Stimulated activated CD8-positive, alpha-beta memory T cell treated with anti-CD3 and anti-CD28 coated beads, Interleukin-2, amount 100 ng/mL, for 1 hour (primary cell): ENCODE measurements at regions not wholly inside any gene's neighbourhood (a gene's known extent, or its start where the extent isn't known, plus 50 kb on each side); places are given as distances from the start of the nearest gene placed in this dataset.
"Not testable (repeated sequence)": the region's sequence is repeated elsewhere in the genome, so short reads cannot be mapped to it uniquely, and the experiment has no call there.

Experiments used
- DNase-seq, 2 donors: peaks; one replicate each; pipeline ENCODE4 v3.0.0-alpha.2; 2020; ENCODE audit warnings: low read depth in 2 of 2

DNA sequence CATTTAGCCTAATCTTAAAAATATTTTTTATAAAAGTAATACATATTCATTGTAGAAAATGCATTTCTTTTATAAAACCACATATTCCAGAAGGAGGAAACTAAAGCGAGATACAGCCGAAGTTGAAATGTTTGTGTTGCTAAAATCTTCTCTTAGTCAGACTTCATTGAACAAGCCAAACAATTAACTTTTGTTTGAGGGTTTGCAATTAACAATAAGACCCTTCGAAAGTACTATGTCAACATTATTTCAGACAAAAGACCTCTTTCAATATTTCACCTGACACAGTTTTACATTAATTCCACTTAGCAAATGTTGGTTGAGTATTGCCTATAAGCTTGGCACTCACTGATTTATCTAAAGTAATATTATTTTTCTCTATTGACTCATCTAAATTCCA is 354.0 kb upstream of the ADAMTS5 start:
- no peak for DNase-seq

DNA sequence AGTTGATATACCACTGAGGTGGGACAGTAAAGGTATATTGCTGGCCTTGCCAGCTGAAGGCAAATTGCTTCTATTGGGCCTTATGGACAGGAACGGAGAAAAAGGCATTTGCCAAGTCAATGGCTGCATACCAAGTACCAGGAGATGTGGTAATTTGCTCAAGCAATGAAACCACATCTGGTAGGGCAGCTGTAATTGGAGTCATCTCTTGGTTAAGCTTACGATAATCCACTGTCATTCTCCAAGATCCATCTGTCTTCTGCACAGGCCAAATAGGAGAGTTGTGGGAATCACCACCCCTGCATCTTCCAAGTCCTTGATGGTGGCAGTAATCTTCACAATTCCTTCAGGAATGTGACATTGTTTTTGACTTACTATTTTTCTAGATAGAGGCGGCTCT is 350.7 kb upstream of the ADAMTS5 start:
- not testable (repeated sequence) for DNase-seq

DNA sequence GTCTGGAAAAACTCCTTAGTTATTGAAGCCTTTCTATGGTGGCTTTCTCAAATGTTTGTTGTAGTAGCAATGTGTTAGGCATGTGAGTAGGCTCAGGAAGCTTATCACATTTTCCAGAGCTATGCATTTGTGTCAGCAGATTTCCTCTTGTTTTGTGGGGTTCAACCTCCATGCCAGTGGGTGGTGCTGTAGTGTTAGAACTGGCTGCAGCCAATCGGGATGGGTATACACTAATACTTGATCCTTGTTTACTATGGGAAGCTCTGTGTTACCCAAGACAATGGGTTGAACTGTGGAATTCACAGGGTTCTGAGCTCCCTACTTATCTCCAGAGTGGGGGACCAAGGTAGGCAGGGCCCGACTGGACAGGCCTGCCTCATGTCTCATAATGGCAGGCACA is 348.5 kb upstream of the ADAMTS5 start:
- no peak for DNase-seq

DNA sequence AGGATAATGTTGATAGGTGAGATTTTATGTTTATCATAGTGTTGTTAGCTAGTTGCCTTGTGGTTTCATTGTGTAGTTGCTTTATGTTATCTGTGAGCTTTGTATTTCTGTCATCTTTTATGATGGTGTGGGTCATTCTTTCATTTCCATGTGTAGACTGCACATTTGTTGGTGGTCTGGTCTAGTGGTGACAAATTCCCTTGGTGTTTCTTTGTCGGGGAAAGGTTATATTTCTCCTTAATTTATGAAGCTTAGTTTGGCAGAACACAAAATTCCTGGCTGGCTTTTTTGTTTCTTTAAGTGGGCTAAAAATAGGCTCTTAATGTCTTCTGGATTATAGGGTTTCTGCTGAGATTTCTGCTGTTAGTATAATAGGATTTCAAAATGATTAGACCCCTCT is 347.2 kb upstream of the ADAMTS5 start:
- no peak for DNase-seq

DNA sequence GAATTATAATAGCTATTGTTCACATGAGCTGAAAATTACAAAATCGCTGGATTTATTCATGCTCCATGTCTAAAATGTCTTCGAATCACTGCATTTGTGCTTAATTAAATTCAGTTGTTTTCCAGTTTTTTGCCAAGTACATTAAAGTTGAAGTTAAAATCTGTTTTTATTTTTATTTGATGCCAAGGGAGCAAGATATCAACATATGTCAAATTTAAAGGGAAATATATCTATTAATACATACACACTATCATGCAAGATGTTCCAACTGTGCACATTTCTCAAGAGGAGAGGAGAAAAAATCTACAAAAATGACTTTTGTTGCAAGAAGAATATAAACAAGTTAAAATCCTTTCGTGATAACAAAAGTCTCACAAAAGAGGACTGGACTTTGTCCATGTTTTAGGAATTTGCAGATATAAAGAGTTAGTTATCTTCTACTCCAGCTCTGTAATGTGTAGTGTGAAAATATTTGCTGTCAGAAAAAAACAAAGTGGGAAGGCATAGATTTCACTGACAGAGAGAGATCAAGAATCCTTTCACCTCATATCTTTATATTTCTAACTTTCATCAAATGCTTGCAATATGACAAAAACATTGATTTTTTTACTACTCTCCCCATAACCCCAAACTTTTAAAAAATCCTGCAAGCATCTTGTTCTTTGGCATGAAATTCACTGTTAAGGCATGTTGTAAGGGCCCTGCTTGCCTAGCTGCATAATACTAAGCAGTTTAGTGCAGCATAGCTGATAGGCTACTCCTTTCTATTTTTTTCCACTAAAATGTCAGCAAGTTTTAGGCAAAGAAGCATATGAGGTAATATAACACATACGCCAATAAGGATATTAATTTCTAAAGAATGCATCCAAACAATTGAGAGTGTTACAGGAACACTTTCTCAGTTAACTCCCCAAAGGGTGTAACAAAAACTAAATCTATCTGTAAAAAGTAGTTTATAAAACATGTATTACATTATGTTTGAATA is 340.2 kb upstream of the ADAMTS5 start:
- DNase-seq = no peak

DNA sequence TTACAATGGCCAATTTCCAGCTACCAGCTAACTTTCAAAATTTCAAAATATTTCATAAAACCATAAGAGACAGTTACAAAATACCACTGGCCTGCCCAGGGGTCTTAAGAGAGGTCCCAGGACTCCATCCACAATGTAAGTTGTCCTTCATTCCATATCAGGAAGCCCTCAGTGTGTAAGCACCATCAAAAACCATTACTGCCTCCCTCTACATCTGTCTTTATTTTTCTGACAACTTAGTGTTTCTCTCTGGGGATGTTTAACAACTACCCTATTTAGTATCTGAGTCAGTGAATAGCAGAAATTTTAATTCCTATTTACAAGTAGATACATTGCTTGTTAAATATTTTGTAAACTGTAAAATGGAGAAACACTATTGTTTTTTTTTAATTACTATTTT is 339.3 kb upstream of the ADAMTS5 start:
- no peak for DNase-seq

DNA sequence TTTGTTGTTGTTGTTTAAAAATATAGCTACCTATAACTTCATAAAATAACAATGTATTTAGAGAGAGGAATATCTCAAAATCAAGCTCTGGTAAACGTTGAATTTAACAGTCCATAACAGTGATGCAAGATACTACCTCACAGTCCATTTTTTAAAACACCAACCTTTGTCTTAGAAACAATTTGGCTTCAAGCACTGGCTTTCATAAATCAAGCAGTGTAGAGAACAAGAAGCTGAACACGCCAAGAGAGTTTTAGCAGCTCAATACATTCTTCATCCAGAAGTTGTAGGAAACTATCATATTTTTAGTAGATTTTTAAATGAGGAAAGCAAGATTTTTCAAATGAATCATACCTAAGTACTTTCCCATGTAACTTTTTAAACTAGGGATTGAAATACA is 334.3 kb upstream of the ADAMTS5 start:
- DNase-seq = no peak

DNA sequence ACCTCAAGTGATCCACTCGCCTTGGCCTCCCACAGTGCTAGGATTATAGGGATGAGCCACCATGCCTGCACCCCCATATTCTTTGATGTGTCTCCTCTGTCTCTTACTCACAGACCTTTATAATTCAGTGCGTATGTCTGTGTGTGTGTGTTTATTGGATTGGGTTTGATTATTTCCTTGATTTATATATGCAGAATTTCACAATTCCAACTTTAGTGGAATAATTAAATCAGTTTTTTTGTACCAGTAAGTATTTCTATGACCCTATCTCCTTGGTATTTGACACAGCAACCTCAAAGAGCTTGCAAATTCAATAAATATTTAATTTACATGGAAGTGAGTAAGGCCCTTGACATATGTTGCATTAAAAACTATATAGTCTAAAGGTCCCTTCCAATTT is 333.9 kb upstream of the ADAMTS5 start:
- no peak for DNase-seq

DNA sequence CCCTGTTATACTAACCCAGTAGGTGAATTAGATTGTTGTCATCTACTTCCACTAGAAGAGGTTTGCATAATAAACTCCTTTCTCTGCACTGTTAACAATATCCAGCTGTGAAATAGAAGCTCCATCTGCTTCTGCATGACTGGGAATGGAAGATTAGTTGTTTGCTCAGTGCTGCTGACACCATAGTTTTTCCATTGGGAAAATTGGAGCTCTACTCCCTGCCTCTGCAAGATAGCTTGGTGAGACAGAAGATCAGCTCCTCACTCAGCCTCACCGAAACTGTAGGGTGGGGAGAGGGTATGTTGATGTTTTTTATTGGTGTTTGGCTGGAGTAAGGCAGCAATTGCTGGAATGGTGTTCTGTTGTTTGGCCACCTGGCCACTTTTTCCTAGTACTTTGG is 331.6 kb upstream of the ADAMTS5 start:
- DNase-seq = no peak

DNA sequence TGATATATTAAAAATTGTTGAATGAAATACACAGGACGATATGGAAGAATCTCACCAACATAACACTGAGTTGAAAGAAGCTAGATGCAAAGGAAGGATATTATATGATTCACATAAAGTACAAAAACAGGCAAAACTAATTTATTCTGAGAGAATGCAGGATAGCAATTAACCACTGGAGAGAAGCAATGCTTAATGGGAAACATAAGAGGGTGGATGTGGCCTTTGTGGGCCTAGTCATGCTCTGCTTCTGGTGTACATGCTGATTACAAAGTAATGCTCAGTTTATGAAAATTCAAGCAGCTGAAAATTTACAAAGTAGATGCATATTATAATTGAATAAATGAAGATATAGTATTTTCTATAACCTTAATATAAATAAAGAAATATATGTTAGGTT is 326.4 kb upstream of the ADAMTS5 start:
- no peak for DNase-seq

DNA sequence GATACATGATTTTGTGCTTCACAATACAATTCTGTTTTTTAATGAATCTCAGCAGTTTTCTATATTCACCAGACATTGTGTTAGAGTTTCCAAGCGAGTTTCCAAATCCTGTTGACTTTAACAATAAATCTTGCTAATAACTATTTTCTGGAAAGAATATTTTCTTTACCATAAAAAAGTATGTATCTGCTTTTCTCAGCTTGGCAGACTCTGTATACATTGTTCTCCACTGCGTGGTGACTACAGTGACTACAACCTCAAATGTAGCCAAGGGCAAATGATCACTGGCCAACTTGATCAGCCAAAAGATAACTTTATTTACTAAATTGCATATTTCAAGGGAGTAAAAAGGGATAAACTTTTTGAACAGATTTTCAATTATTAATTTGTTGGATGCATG is 325.9 kb upstream of the ADAMTS5 start:
- DNase-seq = no peak

DNA sequence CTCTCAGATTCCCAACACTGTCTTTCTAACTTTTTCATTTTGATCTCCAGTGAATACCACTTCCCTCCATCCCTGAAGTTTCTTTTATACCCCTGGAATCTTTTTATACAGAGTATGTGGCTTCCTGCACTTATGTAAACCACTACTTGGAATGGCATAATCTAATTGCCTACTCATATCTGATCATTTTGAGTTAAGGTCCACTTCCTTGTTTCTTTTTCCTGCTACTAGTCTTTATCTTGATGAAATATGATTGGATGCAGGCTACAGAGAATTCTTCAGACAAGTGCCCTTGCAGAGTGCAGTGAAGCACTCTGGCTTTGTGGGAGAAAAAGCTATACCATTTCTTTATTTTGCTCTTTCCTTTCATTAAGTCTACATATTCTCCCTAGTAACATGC is 325.3 kb upstream of the ADAMTS5 start:
- DNase-seq = no peak

DNA sequence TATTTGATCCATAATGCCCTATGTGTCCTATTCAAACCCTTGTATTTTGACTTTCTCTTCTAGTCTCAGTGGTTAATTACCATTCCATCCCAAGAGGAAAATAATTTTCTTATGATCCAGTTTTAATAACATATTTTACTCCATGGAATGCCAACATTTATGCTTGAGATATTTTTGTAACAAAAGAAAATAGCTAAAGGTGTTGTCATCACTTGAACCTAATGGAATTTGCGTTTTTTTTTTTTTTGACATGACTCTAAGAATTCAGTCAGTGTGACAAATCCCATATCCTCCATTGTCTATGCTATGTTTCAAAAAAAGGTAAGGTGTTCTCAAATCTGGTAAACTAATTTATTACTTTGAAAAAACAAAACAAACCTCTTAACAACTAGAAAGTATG is 324.1 kb upstream of the ADAMTS5 start:
- DNase-seq = no peak

DNA sequence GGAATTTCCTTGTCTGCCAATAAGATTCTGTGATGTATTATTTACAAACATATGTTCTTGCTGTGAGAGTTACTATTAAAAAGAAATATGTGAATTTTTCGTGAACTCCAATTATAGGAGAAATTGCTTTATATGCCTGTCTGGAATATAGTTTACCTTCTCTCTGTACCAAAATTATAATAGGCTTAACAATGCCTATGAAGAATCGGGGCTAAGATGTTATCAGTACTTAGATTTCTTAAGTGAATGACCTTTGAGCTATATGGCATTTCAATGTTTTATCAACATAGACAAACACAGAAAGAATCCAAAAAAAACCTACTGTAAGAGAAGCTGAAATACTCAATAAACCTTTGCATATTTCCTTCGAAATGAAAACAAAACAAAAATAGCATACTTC is 323.1 kb upstream of the ADAMTS5 start:
- DNase-seq = no peak

DNA sequence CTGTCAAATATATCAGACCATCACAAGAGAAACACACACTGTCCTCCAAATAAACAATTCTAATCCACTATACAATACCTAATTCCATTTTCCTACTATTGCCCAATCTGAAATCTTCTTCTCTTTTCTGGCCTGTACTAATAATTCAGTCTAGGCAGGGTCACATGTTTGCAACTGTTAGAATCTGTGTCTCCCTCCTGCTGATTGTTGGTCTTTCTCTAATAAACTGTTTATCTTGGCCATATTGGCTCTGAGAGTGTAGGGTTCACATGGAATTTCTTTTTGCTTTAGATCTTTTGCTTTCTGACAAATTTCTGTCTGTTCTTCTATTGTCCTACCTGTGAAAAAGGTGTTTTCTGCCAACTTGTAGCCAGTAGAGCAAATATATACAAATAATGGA is 319.9 kb upstream of the ADAMTS5 start:
- no peak for DNase-seq

DNA sequence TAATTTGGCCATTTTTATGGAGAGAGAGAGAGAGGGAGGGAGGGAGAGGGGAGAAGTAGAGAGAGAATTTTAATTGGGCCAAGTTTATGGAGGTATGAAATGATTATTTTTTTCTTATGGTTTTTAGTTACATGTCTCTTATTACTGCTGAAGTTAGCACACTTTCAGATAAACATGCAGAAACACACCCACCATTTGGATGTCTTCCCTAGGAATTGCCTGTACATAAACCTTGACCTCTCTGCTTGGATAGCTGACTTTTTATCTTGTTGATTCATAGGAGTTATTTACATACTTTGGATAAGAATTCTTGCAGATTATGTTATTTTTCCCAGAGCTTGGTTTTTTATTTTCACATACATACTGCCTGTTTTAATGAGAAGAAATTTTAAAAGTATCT is 310.2 kb upstream of the ADAMTS5 start:
- no peak for DNase-seq

DNA sequence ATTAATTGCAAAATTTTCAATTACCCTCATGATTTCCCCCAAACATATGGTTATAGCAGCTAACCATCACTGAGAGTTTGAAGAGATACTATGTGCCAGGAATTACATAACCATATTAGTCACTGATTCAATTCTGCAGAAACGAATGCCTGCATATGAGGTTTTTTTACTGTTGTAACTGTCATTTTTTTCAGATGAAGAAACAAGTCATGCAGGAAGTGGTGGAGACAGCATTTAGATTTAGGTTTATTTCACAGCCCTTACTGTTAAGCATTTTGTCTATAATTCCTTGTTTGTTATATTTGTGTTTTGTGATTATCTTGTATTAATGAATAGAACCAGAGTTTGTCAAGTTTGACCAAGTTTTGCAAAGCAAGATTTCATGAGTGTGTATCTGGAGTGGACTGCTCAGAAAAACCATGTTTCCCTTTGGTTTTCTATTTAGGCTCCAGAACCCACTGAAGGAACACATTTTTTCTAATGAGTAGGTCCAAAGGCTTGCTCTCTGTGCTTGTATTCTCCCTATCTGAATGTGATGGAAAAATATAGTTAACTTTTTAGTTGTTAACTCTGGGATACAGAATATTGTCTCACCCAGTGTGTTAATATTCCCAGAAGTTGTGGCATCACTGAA is 308.5 kb upstream of the ADAMTS5 start:
- no peak for DNase-seq

DNA sequence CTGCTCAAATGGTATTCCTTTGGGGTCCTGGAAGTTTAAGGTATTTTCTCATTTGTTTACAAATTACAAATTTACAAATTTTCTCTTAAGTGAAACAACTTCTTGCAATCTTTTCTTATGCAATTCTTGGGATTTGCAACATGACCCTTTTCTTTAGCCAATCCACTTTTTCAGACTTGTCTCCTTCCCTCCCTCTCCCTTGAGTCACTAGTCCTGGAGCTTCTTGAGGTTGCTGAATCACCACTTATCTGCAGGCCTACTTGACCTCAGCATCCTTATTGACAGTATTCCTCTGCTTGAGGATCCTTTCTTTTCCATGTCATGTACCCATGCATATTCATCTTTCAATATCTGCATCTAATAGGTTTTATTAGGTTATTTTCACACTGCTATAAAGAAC is 302.8 kb upstream of the ADAMTS5 start:
- no peak for DNase-seq

DNA sequence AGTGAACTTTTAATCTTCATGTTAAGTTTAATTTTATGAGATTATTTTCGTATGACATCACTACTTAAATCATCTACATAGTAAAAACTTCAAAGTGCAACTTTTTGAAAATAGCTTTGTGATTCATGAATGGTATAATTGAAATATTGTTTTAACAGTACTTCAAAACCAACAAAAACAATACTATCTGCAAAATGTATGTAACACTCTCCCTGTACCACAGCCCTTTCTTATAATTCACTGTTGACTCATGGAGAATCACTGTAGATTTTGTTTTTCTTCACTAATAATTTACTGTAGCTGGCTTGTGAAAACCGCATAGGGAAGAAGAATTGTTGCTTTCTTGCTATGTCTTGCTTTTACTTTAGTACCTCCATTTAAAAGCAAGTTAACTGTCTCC is 301.4 kb upstream of the ADAMTS5 start:
- no peak for DNase-seq

DNA sequence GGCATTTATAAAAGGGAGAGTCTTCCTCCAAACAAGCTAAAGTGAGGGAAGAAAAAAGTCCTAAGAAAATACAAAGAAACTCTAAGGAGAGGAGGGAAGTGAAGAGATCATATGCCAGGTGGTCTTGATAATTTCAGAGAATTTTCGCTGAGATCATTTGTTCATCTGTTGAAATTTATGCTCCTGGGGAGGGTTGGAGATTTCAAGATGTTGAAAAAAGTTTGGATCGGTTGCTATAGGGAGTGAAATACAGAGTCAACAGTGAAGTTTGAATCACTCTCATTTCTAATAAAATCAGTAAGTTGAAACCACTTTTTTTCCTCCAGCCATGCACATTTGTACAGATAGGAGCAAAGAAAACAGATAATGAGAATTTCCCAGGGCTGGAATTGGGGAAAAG is 299.1 kb upstream of the ADAMTS5 start:
- DNase-seq = no peak

DNA sequence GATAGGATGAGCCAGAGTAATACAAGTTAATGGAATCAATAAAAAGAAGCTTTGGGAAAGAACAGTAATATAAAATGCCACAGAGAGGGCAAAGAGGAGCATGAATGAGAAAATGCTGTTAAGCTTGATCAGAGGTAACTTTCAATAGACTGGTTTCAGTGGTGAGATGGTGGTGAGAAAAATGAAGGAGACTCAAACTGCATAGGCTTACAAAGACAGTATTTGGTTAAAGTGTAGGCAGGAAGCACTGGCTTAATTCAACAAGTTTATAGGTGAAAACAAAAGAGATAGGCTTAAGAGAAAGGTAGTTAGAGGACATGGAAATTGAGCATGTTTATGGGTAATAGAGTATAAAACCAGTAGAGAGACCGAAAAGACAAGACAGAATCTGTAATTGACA is 298.6 kb upstream of the ADAMTS5 start:
- DNase-seq = no peak

DNA sequence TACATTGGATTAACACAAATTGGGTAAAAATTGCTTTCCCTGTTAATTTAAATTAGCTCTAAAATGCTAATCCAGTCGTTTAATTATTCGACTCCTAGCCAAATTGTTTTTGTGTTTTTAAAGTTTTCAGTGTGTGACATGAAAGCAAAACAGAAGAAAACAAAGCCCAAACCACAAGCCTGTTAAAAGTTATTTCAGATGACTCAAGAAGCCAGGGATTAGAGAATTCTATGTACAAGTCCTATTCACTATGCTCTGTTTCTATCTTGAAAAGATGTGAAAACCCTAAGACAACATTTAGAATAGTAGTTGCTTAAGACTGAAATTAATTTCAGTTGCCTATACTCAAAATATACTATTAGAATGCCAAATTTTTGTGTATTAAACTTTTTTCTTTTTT is 294.8 kb upstream of the ADAMTS5 start:
- no peak for DNase-seq

DNA sequence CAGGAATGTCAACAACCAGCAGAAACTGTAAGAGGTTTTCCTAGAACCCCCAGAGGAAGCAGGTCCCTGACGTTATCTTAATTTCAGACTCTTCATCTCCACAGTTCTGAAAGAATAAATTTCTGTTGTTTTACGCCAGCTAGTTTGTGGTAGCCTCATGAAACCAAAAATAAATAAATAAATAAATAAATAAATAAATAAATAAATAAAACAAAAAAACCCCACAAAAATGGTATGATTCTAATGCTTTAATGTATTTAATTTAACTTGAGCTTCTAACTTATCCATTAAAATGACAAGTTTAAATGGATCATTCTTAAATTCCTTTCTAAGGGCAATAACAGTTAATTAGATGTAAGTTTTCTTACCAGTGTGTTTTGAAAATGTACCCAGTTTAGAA is 293.8 kb upstream of the ADAMTS5 start:
- DNase-seq = no peak
